Heart left ventricle (tissue), 16 donors: ENCODE measurements at regions not wholly inside any gene's neighbourhood (a gene's known extent, or its start where the extent isn't known, plus 50 kb on each side); places are given as distances from the start of the nearest gene placed in this dataset.

Experiments
- ATAC-seq, 4 donors: fragments of 200-7000 bp; cut with Tn5 transposase; one replicate each; pipeline ENCODE4 v1.9.1; 2020 to 2022; ENCODE audit warnings: moderate library complexity in 4 of 4, mild to moderate bottlenecking in 3 of 4, moderate number of reproducible peaks in 1 of 4
- DNase-seq, 5 donors: peaks; one replicate each; pipeline ENCODE4 v3.0.0-alpha.2; 2020
- H3K27ac ChIP-seq, 12 donors: fragments of 200-600 bp; sonication (generic) in 4 of 12; one replicate each; pipeline versions ENCODE4 v1.5.0 to v1.8.0; 2016 to 2022; ENCODE audit warnings: mild to moderate bottlenecking in 2 of 12
- H3K27me3 ChIP-seq, 9 donors: fragments of 200-600 bp; sonication (generic) in 2 of 9; one replicate each; pipeline versions ENCODE4 v1.5.1 to v1.8.0; 2016 to 2022; ENCODE audit warnings: mild to moderate bottlenecking in 3 of 9
- H3K36me3 ChIP-seq, 9 donors: fragments of 200-600 bp; sonication (generic) in 2 of 9; one replicate each; pipeline versions ENCODE4 v1.5.0 to v1.8.0; 2018 to 2022; ENCODE audit warnings: mild to moderate bottlenecking in 2 of 9
- H3K4me1 ChIP-seq, 12 donors: fragments of 200-600 bp; sonication (generic) in 4 of 12; one replicate each; pipeline versions ENCODE4 v1.5.0 to v1.8.0; 2016 to 2022; ENCODE audit warnings: mild to moderate bottlenecking in 3 of 12
- H3K4me3 ChIP-seq, 12 donors: fragments of 200-600 bp; sonication (generic) in 4 of 12; one replicate each; pipeline versions ENCODE4 v1.5.0 to v1.8.0; 2017 to 2022; ENCODE audit warnings: mild to moderate bottlenecking in 9 of 12, moderate library complexity in 4 of 12
- H3K9me3 ChIP-seq, 12 donors: fragments of 200-600 bp; sonication (generic) in 4 of 12; one replicate each; pipeline versions ENCODE4 v1.5.0 to v1.8.0; 2016 to 2022; ENCODE audit warnings: mild to moderate bottlenecking in 1 of 12
- POLR2A ChIP-seq, 2 donors: fragments of 450-650 bp; IDR thresholded peaks; one replicate each; pipeline ENCODE4 v1.6.1; 2017; ENCODE audit warnings: antibody characterized with exemption in 2 of 2, mild to moderate bottlenecking in 2 of 2, moderate library complexity in 2 of 2
- whole genome bisulfite sequencing, 4 donors: extraction: QIAGEN DNeasy Blood & Tissue Kit in 2 of 4; methylation state at CpG; one replicate each; pipeline versions ENCODE4 v1.1.5 to v1.1.7; 2013 to 2018; 5-methylcytosine and 5-hydroxymethylcytosine counted together
- intact Hi-C, 10 donors: fragments of 100-400 bp; cut with DNase I; formaldehyde crosslinking; loops; one replicate each; pipeline versions ENCODE4 v1.11.1 to v1.14.2; 2022
- TF ChIP-seq, protein P1 (sequence below), 12 donors: fragments of 200-600 bp; sonication (generic) in 4 of 12; IDR thresholded peaks; one replicate each; pipeline versions ENCODE4 v1.5.0 to v1.8.0; 2018 to 2022; ENCODE audit warnings: antibody characterized with exemption in 12 of 12, mild to moderate bottlenecking in 5 of 12
- donor health status: ischemic (EF 13 %, LVEDD 7.1; RV severe dilation, severe dysfunction).
- donor health status: healthy with polysubstance abuse.
- donor health status: DM: no; HTN: yes; CAD: no.
- donor health status: DM: no; HTN: no; CAD: no.
- donor health status: ischemic (EF 25% LVEDD 6.9; RV normal size, moderate dysfunction).
- donor health status: ischemic (EF 25% LVEDD 5.7; RV mildly dilated, moderate dysfunction).
- donor health status: healthy.
- donor health status: DM: yes; HTN: yes; CAD: no.
- donor health status: ischemic (EF 35%, LVEDD 5.7; RV mildly dilated, moderate dysfunction).
- donor health status: nonischemic (EF 11% LVEDD 7.7; RV severe dilation, severe dysfunction).
- donor health status: DM: yes; HTN: yes; CAD: no.
- donor health status: PGD.
- donor health status: ischemic (EF 29% LVEDD 5.4; RV normal size, mild dysfunction).
- donor health status: nonischemic (EF 23%, LVEDD 6.1; RV moderate dilation, normal function).

DNA sequence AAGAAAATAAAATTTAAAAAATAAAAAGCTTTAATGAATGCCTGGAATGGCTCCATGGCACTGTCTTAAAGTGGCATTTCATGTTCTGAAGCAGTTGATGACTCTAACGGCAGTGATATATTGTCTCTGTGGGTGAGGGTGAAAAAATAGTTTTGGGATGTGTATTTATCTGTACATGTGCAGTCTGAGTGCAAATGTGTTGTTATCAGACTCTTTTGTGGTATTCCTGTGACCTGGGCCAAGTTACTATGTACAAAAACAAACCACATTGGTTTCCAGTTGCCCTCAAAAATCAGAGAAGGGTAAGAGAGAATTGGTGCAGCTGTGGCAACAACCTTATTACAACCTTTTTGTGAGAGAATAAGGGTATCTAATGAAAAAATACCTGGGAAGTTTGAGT, 81.7 kb upstream of the CCDC91 start:
- intact Hi-C loops, result no loop called here
- H3K27me3 ChIP-seq, result no peaks in the 10 kb centered on the region
- no peak for ATAC-seq
- H3K4me1 ChIP-seq, result peaks cover 0 to 5% (median 0%) of the 10 kb centered on the region in 12 donors
- TF ChIP-seq, protein P1, sequence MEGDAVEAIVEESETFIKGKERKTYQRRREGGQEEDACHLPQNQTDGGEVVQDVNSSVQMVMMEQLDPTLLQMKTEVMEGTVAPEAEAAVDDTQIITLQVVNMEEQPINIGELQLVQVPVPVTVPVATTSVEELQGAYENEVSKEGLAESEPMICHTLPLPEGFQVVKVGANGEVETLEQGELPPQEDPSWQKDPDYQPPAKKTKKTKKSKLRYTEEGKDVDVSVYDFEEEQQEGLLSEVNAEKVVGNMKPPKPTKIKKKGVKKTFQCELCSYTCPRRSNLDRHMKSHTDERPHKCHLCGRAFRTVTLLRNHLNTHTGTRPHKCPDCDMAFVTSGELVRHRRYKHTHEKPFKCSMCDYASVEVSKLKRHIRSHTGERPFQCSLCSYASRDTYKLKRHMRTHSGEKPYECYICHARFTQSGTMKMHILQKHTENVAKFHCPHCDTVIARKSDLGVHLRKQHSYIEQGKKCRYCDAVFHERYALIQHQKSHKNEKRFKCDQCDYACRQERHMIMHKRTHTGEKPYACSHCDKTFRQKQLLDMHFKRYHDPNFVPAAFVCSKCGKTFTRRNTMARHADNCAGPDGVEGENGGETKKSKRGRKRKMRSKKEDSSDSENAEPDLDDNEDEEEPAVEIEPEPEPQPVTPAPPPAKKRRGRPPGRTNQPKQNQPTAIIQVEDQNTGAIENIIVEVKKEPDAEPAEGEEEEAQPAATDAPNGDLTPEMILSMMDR (IDR thresholded peaks at IDR 0.05), result no peak
- no peak for TF ChIP-seq POLR2A (IDR thresholded peaks at IDR 0.05)
- H3K36me3 ChIP-seq, result no peaks in the 10 kb centered on the region
- 50 to 69% (median 59%) methylated on average over 1 of the region's 1 CpG for WGBS, 4 donors
- H3K9me3 ChIP-seq, result peaks cover 0 to 22% (median 0%) of the 10 kb centered on the region in 12 donors
- H3K4me3 ChIP-seq, result no peak overlapping the region
- no peak overlapping the region for H3K27ac ChIP-seq
- DNase-seq, result no peak

- WGBS, 4 donors, result 63 to 68% (median 65%) methylated on average over 3 of the region's 3 CpGs
- Histone ChIP-seq H3K4me1 (no peaks in the 10 kb centered on the region), H3K27me3 (no peaks in the 10 kb centered on the region), H3K27ac (no peak overlapping the region), H3K9me3 (peaks cover 0 to 22% (median 0%) of the 10 kb centered on the region in 12 donors), H3K4me3 (no peak overlapping the region), H3K36me3 (no peaks in the 10 kb centered on the region)
- TF ChIP-seq POLR2A (IDR thresholded peaks at IDR 0.05), result no peak
- TF ChIP-seq, protein P1 (IDR thresholded peaks at IDR 0.05), result no peak
- intact Hi-C loops, result no loop called here
- ATAC-seq (no peak), DNase-seq (no peak)
These were observed 79.9 kb upstream of the CCDC91 start for GRCh38 chr12:28110329-28110728.

DNA sequence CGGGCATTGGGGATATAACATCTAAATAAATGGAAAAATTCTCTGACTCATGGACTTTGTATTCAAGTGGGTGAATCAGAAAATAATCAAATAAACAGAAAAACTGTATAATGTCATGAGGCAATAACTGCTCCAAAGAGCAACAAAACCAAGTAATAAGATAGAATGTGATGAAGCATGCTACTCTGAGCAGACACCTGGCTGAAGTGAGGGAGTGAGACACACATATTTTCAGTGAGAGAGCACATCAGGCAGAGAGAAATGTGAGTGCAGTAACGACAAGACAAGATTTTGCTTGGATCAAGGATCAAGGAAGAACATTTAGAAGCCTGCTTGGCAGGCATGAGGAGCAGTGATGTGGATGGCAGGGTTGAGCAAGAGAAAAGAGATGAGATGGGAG, 75.8 kb upstream of the CCDC91 start:
- DNase-seq (no peak), ATAC-seq (no peak)
- 76 to 83% (median 79%) methylated on average over 2 of the region's 2 CpGs for WGBS, 4 donors
- H3K27me3 ChIP-seq, result no peaks in the 10 kb centered on the region
- no peaks in the 10 kb centered on the region for H3K4me1 ChIP-seq
- intact Hi-C loops, result no loop called here
- no peaks in the 10 kb centered on the region for H3K36me3 ChIP-seq
- H3K27ac ChIP-seq, result no peak overlapping the region
- TF ChIP-seq POLR2A (IDR thresholded peaks at IDR 0.05), result no peak
- TF ChIP-seq, protein P1 (IDR thresholded peaks at IDR 0.05), result no peak
- no peak overlapping the region for H3K4me3 ChIP-seq
- H3K9me3 ChIP-seq, result peaks cover 0 to 18% (median 0%) of the 10 kb centered on the region in 12 donors

GRCh38 chr12:28121433-28121832, 68.8 kb upstream of the CCDC91 start:
- intact Hi-C loops, result no loop called here
- no peaks in the 10 kb centered on the region for H3K9me3 ChIP-seq
- WGBS, 4 donors, result 76 to 86% (median 80%) methylated on average over 1 of the region's 1 CpG

More at GRCh38 chr12:28121433-28121832, 68.8 kb upstream of the CCDC91 start:
- TF ChIP-seq, protein P1 (IDR thresholded peaks at IDR 0.05), result no peak
- TF ChIP-seq POLR2A (IDR thresholded peaks at IDR 0.05), result no peak
- ATAC-seq (no peak), DNase-seq (no peak)
- no peaks in the 10 kb centered on the region for H3K4me1 ChIP-seq
- no peaks in the 10 kb centered on the region for H3K36me3 ChIP-seq
- H3K4me3 ChIP-seq, result no peak overlapping the region
- H3K27me3 ChIP-seq, result no peaks in the 10 kb centered on the region
- H3K27ac ChIP-seq, result no peak overlapping the region
